ENCODE measurements at regions not wholly inside any gene's neighbourhood (a gene's known extent, or its start where the extent isn't known, plus 50 kb on each side); places are given as distances from the start of the nearest gene placed in this dataset.

DNA sequence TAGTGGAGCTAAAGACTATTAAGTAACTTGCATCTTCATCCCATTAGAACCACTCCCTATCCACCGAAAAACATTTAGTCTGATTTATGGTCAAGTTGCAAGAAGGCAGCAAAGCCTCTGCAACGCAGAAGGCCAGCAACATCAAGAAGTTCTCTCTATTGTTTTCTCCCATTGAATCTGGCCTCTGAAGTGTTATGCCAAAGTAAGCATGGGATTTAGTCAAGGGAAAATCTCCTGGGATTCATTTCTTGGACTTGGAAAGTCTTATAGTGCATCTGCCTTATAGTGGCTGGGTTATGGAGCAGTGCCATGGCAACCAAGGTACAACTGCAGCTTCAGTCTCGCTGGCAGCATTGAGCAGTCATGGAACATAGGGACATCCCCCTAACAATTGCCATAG is 87.7 kb upstream of the KRR1 start:
- H3K36me3 ChIP-seq (replicated peaks): no peaks in the 10 kb centered on the region
- in situ Hi-C loops (cut with HindIII; ENCODE audit: low pct_ligation_motif_present, low sequenced_read_pairs): no loop called here
- no peak for DNase-seq
- H3K27me3 ChIP-seq (replicated peaks): no peaks in the 10 kb centered on the region
- H3K27ac ChIP-seq: no peak overlapping the region
- H3K4me3 ChIP-seq (ENCODE audit: low read depth, low read length): no peak overlapping the region
- no peak for TF ChIP-seq CTCF (IDR thresholded peaks at IDR 0.05; ENCODE audit: low read depth, low read length, missing control alignments)

GRCh38 chr12:75596406-75596805 is 85.0 kb upstream of the KRR1 start:
- no peaks in the 10 kb centered on the region for H3K36me3 ChIP-seq (replicated peaks)
- H3K27me3 ChIP-seq (replicated peaks): no peaks in the 10 kb centered on the region
- TF ChIP-seq CTCF (IDR thresholded peaks at IDR 0.05; ENCODE audit: low read depth, low read length, missing control alignments): no peak
- H3K4me3 ChIP-seq (ENCODE audit: low read depth, low read length): no peak overlapping the region
- H3K27ac ChIP-seq: no peak overlapping the region
- DNase-seq: no peak
- in situ Hi-C loops (cut with HindIII; ENCODE audit: low pct_ligation_motif_present, low sequenced_read_pairs): no loop called here

- no peak overlapping the region for H3K27ac ChIP-seq
- no peaks in the 10 kb centered on the region for H3K36me3 ChIP-seq (replicated peaks)
- no peak for DNase-seq
- H3K4me3 ChIP-seq (ENCODE audit: low read depth, low read length): no peak overlapping the region
- TF ChIP-seq CTCF (IDR thresholded peaks at IDR 0.05; ENCODE audit: low read depth, low read length, missing control alignments): no peak
- no peaks in the 10 kb centered on the region for H3K27me3 ChIP-seq (replicated peaks)
- in situ Hi-C loops (cut with HindIII; ENCODE audit: low pct_ligation_motif_present, low sequenced_read_pairs): no loop called here
These were observed 81.4 kb upstream of the KRR1 start for GRCh38 chr12:75592638-75593335.

DNA sequence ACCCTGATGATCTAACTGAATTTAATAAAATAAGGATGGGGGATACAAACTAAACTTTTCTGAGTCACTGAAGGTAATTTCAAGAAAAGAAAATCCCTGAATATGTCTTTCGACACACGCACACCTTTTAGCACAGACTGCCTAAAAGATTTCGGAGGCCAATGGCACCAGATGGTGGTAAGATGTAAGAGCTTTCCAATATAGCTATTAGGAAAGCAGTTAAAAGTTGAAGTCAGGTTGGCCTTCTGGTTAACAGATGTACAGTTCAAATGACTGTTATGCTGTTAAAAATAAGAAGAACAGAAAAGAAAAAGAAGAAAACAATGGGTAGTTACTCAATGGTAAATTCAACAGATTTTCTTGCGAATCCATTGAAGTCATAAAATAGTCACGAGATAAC is 80.7 kb upstream of the KRR1 start:
- Histone ChIP-seq H3K27me3 (replicated peaks) (no peaks in the 10 kb centered on the region), H3K4me3 (ENCODE audit: low read depth, low read length) (no peak overlapping the region), H3K36me3 (replicated peaks) (no peaks in the 10 kb centered on the region), H3K27ac (no peak overlapping the region)
- no peak for DNase-seq
- TF ChIP-seq CTCF (IDR thresholded peaks at IDR 0.05; ENCODE audit: low read depth, low read length, missing control alignments): no peak
- in situ Hi-C loops (cut with HindIII; ENCODE audit: low pct_ligation_motif_present, low sequenced_read_pairs): no loop called here

GRCh38 chr12:75591628-75592027 is 80.2 kb upstream of the KRR1 start:
- in situ Hi-C loops (cut with HindIII; ENCODE audit: low pct_ligation_motif_present, low sequenced_read_pairs): no loop called here
- no peak for DNase-seq

More at GRCh38 chr12:75591628-75592027, 80.2 kb upstream of the KRR1 start:
- TF ChIP-seq CTCF (IDR thresholded peaks at IDR 0.05; ENCODE audit: low read depth, low read length, missing control alignments): no peak
- Histone ChIP-seq H3K4me3 (ENCODE audit: low read depth, low read length) (no peak overlapping the region), H3K27ac (no peak overlapping the region), H3K36me3 (replicated peaks) (no peaks in the 10 kb centered on the region), H3K27me3 (replicated peaks) (no peaks in the 10 kb centered on the region)
